HL-60 (cell line): ENCODE measurements at regions not wholly inside any gene's neighbourhood (a gene's known extent, or its start where the extent isn't known, plus 50 kb on each side); places are given as distances from the start of the nearest gene placed in this dataset.

ENCODE experiments used
- DNase-seq, 2 experiments: peaks; one replicate each; pipeline ENCODE4 v3.0.0-alpha.2; 2010 to 2020; ENCODE audit warnings: low read depth in 1 of 2, low spot score in 1 of 2
- H3K27ac ChIP-seq: fragments of 250-450 bp; sonication (Bioruptor Pico); replicated peaks from 2 replicates; pipeline ENCODE4 v1.5.1; 2020; ENCODE audit warnings: mild to moderate bottlenecking, moderate library complexity
- H3K27me3 ChIP-seq: fragments of 250-450 bp; sonication (Bioruptor Pico); 2 replicates; pipeline ENCODE4 v1.5.1; 2021; ENCODE audit warnings: mild to moderate bottlenecking, moderate library complexity; ENCODE audit not compliant: insufficient read depth, poor library complexity, severe bottlenecking
- H3K4me3 ChIP-seq: replicated peaks from 2 replicates; pipeline ENCODE4 v1.5.1; 2011; ENCODE audit warnings: mild to moderate bottlenecking, control low read depth, low read length; ENCODE audit not compliant: insufficient read depth
- GABPA ChIP-seq: IDR thresholded peaks from 2 replicates; pipeline ENCODE4 v1.6.1; 2012; ENCODE audit warnings: low read depth
- POLR2AphosphoS5 ChIP-seq: IDR thresholded peaks from 2 replicates; pipeline ENCODE4 v1.6.1; 2012; ENCODE audit warnings: low read depth
- SPI1 ChIP-seq: IDR thresholded peaks from 2 replicates; pipeline ENCODE4 v1.6.1; 2012; ENCODE audit warnings: low read depth, mild to moderate bottlenecking, borderline replicate concordance
- TF ChIP-seq, protein P1 (sequence below): IDR thresholded peaks from 2 replicates; pipeline ENCODE4 v1.6.1; 2012; ENCODE audit warnings: low read depth; ENCODE audit not compliant: insufficient replicate concordance
- TF ChIP-seq, protein P2 (sequence below): IDR thresholded peaks from one replicate; pipeline ENCODE4 v1.5.1; 2011; ENCODE audit warnings: low read length, control low read depth, inconsistent platforms; ENCODE audit not compliant: insufficient read depth

GRCh38 chr13:108156749-108157148 lies 58.6 kb downstream of the LIG4 start:
- no peak for TF ChIP-seq SPI1
- TF ChIP-seq, protein P1, sequence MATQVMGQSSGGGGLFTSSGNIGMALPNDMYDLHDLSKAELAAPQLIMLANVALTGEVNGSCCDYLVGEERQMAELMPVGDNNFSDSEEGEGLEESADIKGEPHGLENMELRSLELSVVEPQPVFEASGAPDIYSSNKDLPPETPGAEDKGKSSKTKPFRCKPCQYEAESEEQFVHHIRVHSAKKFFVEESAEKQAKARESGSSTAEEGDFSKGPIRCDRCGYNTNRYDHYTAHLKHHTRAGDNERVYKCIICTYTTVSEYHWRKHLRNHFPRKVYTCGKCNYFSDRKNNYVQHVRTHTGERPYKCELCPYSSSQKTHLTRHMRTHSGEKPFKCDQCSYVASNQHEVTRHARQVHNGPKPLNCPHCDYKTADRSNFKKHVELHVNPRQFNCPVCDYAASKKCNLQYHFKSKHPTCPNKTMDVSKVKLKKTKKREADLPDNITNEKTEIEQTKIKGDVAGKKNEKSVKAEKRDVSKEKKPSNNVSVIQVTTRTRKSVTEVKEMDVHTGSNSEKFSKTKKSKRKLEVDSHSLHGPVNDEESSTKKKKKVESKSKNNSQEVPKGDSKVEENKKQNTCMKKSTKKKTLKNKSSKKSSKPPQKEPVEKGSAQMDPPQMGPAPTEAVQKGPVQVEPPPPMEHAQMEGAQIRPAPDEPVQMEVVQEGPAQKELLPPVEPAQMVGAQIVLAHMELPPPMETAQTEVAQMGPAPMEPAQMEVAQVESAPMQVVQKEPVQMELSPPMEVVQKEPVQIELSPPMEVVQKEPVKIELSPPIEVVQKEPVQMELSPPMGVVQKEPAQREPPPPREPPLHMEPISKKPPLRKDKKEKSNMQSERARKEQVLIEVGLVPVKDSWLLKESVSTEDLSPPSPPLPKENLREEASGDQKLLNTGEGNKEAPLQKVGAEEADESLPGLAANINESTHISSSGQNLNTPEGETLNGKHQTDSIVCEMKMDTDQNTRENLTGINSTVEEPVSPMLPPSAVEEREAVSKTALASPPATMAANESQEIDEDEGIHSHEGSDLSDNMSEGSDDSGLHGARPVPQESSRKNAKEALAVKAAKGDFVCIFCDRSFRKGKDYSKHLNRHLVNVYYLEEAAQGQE: no peak
- H3K27ac ChIP-seq: no peak overlapping the region
- no peak overlapping the region for H3K4me3 ChIP-seq
- no peaks in the 10 kb centered on the region for H3K27me3 ChIP-seq
- no peak for DNase-seq

GRCh38 chr13:108155185-108156106 lies 59.9 kb downstream of the LIG4 start:
- Histone ChIP-seq H3K27ac (no peak overlapping the region), H3K27me3 (no peaks in the 10 kb centered on the region), H3K4me3 (no peak overlapping the region)
- peak; percentile 16 to 48 for DNase-seq
- TF ChIP-seq, protein P2, sequence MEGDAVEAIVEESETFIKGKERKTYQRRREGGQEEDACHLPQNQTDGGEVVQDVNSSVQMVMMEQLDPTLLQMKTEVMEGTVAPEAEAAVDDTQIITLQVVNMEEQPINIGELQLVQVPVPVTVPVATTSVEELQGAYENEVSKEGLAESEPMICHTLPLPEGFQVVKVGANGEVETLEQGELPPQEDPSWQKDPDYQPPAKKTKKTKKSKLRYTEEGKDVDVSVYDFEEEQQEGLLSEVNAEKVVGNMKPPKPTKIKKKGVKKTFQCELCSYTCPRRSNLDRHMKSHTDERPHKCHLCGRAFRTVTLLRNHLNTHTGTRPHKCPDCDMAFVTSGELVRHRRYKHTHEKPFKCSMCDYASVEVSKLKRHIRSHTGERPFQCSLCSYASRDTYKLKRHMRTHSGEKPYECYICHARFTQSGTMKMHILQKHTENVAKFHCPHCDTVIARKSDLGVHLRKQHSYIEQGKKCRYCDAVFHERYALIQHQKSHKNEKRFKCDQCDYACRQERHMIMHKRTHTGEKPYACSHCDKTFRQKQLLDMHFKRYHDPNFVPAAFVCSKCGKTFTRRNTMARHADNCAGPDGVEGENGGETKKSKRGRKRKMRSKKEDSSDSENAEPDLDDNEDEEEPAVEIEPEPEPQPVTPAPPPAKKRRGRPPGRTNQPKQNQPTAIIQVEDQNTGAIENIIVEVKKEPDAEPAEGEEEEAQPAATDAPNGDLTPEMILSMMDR: peak; percentile 57
- TF ChIP-seq, protein P1: no peak

DNA sequence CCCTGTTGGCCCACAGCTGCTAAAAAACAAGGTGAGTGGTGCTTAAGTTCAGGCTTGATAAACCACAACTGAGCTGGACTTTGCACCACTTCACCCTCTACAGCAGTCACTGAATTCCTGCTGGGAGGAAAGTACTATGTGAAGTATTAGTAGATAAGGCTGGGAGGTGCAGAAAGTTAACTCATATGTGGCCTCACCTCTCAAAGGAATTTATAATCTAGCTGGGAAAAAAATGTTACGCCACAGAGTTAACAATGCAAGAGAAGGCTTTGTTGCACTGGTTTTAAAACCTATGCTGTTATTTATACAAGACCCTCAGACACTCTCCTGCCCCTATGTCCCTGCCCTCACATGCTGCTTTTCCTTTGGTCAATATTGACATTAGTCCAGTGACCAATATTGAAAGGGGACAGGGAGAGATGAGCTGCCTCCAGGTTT lies 60.9 kb downstream of the LIG4 start:
- no peak for DNase-seq
- H3K4me3 ChIP-seq: no peak overlapping the region
- H3K27me3 ChIP-seq: no peaks in the 10 kb centered on the region
- TF ChIP-seq, protein P2: no peak
- TF ChIP-seq POLR2AphosphoS5 (no peak), SPI1 (no peak), GABPA (no peak)
- TF ChIP-seq, protein P1: no peak
- H3K27ac ChIP-seq: no peak overlapping the region
